Right lobe of liver (tissue), 4 donors: ENCODE measurements at regions not wholly inside any gene's neighbourhood (a gene's known extent, or its start where the extent isn't known, plus 50 kb on each side); places are given as distances from the start of the nearest gene placed in this dataset.

Experiments
- POLR2A ChIP-seq: fragments of 450-650 bp; IDR thresholded peaks from one replicate; pipeline ENCODE4 v1.6.1; 2017; ENCODE audit warnings: antibody characterized with exemption, mild to moderate bottlenecking
- TF ChIP-seq, protein P1 (sequence below), 4 donors: fragments of 200-600 bp in 3 of 4; fragments of 450-650 bp in 1 of 4; IDR thresholded peaks; one replicate each; pipeline versions ENCODE4 v1.5.1 to v1.8.0; 2016 to 2022; ENCODE audit warnings: antibody characterized with exemption in 4 of 4, mild to moderate bottlenecking in 2 of 4
- donor health status: DM: no; HTN: no; CAD: no.
- donor health status: DM: no; HTN: no; CAD: no.
- donor health status: DM: no; HTN: yes; CAD: no.

DNA sequence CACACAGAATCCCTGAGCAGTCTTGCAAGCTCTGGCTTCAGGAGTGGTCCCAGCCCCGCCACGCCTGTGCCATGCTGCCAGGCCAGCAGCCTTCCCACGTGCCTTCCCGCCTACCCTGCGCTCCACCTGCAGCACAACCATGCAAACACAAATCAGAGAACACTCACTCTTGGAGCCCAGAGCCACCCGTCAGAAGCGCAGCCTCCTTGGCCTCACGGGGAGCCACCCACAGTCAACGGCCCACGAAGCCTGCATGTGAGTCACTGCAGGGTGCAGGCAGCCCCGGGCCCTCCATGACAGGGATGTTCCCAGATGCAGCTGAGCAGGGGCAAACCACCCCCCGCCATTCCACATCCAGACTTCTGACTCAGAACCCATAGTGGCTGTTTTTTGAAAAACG, 217.0 kb downstream of the DLL1 start:
- TF ChIP-seq, protein P1, sequence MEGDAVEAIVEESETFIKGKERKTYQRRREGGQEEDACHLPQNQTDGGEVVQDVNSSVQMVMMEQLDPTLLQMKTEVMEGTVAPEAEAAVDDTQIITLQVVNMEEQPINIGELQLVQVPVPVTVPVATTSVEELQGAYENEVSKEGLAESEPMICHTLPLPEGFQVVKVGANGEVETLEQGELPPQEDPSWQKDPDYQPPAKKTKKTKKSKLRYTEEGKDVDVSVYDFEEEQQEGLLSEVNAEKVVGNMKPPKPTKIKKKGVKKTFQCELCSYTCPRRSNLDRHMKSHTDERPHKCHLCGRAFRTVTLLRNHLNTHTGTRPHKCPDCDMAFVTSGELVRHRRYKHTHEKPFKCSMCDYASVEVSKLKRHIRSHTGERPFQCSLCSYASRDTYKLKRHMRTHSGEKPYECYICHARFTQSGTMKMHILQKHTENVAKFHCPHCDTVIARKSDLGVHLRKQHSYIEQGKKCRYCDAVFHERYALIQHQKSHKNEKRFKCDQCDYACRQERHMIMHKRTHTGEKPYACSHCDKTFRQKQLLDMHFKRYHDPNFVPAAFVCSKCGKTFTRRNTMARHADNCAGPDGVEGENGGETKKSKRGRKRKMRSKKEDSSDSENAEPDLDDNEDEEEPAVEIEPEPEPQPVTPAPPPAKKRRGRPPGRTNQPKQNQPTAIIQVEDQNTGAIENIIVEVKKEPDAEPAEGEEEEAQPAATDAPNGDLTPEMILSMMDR (IDR thresholded peaks at IDR 0.05), result no peak
- no peak for TF ChIP-seq POLR2A
